ENCODE measurements at regions not wholly inside any gene's neighbourhood (a gene's known extent, or its start where the extent isn't known, plus 50 kb on each side); places are given as distances from the start of the nearest gene placed in this dataset.

DNA sequence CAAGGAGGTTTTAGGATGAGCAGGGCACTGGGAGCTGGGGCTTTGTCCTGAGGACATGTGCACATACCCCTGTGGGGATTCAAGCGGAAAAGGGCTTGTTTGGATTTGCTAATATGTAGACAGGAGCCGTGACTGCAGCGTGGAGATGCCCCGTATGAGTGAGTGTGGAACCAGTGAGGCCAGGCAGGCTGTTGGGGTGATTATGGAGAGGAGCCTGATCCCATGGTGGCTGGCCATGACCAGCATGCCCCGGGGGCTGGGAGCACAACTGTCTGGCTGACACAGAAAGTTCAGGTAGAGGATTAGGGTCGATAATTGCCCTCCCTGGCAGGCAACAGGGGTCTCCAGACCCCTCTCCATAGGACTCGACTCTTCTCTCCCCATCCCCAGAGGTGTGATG is 68.8 kb upstream of the STX18 start:
- TF ChIP-seq, protein P1, sequence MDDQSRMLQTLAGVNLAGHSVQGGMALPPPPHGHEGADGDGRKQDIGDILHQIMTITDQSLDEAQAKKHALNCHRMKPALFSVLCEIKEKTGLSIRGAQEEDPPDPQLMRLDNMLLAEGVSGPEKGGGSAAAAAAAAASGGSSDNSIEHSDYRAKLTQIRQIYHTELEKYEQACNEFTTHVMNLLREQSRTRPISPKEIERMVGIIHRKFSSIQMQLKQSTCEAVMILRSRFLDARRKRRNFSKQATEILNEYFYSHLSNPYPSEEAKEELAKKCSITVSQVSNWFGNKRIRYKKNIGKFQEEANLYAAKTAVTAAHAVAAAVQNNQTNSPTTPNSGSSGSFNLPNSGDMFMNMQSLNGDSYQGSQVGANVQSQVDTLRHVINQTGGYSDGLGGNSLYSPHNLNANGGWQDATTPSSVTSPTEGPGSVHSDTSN (IDR thresholded peaks at IDR 0.05), result no peak
- TF ChIP-seq, protein P2, sequence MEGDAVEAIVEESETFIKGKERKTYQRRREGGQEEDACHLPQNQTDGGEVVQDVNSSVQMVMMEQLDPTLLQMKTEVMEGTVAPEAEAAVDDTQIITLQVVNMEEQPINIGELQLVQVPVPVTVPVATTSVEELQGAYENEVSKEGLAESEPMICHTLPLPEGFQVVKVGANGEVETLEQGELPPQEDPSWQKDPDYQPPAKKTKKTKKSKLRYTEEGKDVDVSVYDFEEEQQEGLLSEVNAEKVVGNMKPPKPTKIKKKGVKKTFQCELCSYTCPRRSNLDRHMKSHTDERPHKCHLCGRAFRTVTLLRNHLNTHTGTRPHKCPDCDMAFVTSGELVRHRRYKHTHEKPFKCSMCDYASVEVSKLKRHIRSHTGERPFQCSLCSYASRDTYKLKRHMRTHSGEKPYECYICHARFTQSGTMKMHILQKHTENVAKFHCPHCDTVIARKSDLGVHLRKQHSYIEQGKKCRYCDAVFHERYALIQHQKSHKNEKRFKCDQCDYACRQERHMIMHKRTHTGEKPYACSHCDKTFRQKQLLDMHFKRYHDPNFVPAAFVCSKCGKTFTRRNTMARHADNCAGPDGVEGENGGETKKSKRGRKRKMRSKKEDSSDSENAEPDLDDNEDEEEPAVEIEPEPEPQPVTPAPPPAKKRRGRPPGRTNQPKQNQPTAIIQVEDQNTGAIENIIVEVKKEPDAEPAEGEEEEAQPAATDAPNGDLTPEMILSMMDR (IDR thresholded peaks at IDR 0.05), result no peak
- TF ChIP-seq EP300 (IDR thresholded peaks at IDR 0.05; ENCODE audit: borderline replicate concordance in 1 of 2, low read depth in 1 of 2, low read length in 1 of 2) (no peak), POLR2AphosphoS5 (IDR thresholded peaks at IDR 0.05; ENCODE audit: low read depth, low read length) (no peak), NRF1 (IDR thresholded peaks at IDR 0.05; ENCODE audit: low read depth, low read length) (no peak), CHD2 (IDR thresholded peaks at IDR 0.05; ENCODE audit: low read length, partially characterized antibody) (no peak), RCOR1 (IDR thresholded peaks at IDR 0.05; ENCODE audit: low read length) (no peak), SIN3A (IDR thresholded peaks at IDR 0.05; ENCODE audit: borderline replicate concordance, low read depth, low read length) (no peak), SMC3 (IDR thresholded peaks at IDR 0.05; ENCODE audit: low read depth, low read length) (no peak), FOXJ3 (CRISPR knock-in tag; IDR thresholded peaks at IDR 0.05) (no peak)
- TF ChIP-seq, protein P3, sequence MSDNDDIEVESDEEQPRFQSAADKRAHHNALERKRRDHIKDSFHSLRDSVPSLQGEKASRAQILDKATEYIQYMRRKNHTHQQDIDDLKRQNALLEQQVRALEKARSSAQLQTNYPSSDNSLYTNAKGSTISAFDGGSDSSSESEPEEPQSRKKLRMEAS (IDR thresholded peaks at IDR 0.05; ENCODE audit: low read depth), result no peak
- TF ChIP-seq, protein P4, sequence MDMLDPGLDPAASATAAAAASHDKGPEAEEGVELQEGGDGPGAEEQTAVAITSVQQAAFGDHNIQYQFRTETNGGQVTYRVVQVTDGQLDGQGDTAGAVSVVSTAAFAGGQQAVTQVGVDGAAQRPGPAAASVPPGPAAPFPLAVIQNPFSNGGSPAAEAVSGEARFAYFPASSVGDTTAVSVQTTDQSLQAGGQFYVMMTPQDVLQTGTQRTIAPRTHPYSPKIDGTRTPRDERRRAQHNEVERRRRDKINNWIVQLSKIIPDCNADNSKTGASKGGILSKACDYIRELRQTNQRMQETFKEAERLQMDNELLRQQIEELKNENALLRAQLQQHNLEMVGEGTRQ (IDR thresholded peaks at IDR 0.05; ENCODE audit: borderline replicate concordance, low read depth, low read length), result no peak

Measured in SK-N-SH (cell line).